ENCODE measurements at regions not wholly inside any gene's neighbourhood (a gene's known extent, or its start where the extent isn't known, plus 50 kb on each side); places are given as distances from the start of the nearest gene placed in this dataset.

DNA sequence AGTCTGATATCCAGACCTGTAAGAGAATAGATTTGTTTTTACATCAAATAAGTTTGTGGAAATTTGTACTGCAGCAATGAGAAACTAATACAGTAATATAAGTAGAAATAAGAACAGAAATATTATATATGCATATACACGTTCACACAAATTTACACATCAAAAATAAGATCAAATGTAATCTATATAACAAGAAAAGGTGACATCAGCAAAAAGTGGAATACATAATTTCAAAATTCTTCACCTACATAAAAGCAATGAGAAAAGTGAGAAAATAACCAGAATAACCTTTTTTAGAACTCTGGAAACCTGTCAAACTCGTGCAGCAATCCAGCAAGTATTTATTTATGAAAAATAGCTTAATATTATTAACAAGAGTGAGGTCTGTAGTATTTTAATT, 1124.6 kb upstream of the ATXN7L3B start:
- Histone ChIP-seq H3K79me2 (ENCODE audit: control insufficient read depth, insufficient read depth, low read length) (no peaks in the 10 kb centered on the region), H3K4me1 (ENCODE audit: control insufficient read depth, extremely low read depth, insufficient read depth, low read length) (no peaks in the 10 kb centered on the region), H3K4me3 (ENCODE audit: control insufficient read depth in 2 of 3, extremely low read depth in 1 of 3, insufficient read depth in 2 of 3, low read depth in 1 of 3, low read length in 3 of 3) (no peak overlapping the region), H4K20me1 (ENCODE audit: control insufficient read depth, extremely low read depth, insufficient read depth, low read length) (no peaks in the 10 kb centered on the region), H2AFZ (ENCODE audit: control insufficient read depth, low read length) (no peak overlapping the region), H3K9ac (ENCODE audit: control insufficient read depth, extremely low read depth, insufficient read depth, low read length) (no peak overlapping the region), H3K9me1 (ENCODE audit: control insufficient read depth, extremely low read depth, insufficient read depth, low read length) (no peaks in the 10 kb centered on the region), H3K9me3 (ENCODE audit: control insufficient read depth, low read depth, low read length) (no peaks in the 10 kb centered on the region), H3K4me2 (ENCODE audit: control insufficient read depth, extremely low read depth, insufficient read depth, low read depth, low read length) (no peak overlapping the region), H3K36me3 (ENCODE audit: control insufficient read depth in 2 of 2, extremely low read depth in 1 of 2, insufficient read depth in 2 of 2, low read length in 2 of 2) (no peaks in the 10 kb centered on the region), H3K27me3 (ENCODE audit: control insufficient read depth, extremely low read depth, insufficient read depth, low read length) (no peaks in the 10 kb centered on the region), H3K27ac (ENCODE audit: control insufficient read depth, insufficient read depth, low read length) (no peak overlapping the region)
- TF ChIP-seq, protein P1, sequence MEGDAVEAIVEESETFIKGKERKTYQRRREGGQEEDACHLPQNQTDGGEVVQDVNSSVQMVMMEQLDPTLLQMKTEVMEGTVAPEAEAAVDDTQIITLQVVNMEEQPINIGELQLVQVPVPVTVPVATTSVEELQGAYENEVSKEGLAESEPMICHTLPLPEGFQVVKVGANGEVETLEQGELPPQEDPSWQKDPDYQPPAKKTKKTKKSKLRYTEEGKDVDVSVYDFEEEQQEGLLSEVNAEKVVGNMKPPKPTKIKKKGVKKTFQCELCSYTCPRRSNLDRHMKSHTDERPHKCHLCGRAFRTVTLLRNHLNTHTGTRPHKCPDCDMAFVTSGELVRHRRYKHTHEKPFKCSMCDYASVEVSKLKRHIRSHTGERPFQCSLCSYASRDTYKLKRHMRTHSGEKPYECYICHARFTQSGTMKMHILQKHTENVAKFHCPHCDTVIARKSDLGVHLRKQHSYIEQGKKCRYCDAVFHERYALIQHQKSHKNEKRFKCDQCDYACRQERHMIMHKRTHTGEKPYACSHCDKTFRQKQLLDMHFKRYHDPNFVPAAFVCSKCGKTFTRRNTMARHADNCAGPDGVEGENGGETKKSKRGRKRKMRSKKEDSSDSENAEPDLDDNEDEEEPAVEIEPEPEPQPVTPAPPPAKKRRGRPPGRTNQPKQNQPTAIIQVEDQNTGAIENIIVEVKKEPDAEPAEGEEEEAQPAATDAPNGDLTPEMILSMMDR (optimal IDR thresholded peaks at IDR 0.05 in 1 of 3, IDR thresholded peaks at IDR 0.05 in 1 of 3, conservative IDR thresholded peaks at IDR 0.05 in 1 of 3; ENCODE audit: extremely low read depth in 1 of 3, insufficient read depth in 2 of 3, low read length in 3 of 3) = no peak
- TF ChIP-seq EZH2 (IDR thresholded peaks at IDR 0.05; ENCODE audit: low read length) = no peak
- DNase-seq (ENCODE audit: low read depth, low spot score) = no peak
- no peak for FAIRE-seq
- dilution Hi-C loops (cut with MboI; ENCODE audit: extremely low pct_ligation_motif_present, low sequenced_read_pairs) = no loop called here

DNA sequence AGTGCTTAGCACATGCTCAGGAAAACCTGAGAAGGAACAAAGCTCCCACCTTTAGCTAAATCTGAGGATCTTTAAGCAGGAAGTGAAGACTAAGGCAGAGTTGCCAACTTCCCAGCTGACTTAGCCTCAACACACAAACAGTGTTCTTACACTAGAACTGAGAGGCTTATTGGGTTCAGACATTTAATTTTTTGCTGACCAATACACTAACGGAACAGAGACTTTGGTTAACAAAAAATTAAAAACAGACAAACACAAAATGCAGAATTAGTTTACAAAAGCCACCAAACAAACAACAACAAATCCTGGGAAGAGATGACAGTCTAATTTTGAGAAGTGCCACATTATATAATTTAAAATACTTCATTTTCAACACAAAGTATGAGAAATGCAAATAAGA, 1123.7 kb upstream of the ATXN7L3B start:
- no peaks in the 10 kb centered on the region for H3K36me3 ChIP-seq (ENCODE audit: control insufficient read depth in 2 of 2, extremely low read depth in 1 of 2, insufficient read depth in 2 of 2, low read length in 2 of 2)
- H3K4me3 ChIP-seq (ENCODE audit: control insufficient read depth in 2 of 3, extremely low read depth in 1 of 3, insufficient read depth in 2 of 3, low read depth in 1 of 3, low read length in 3 of 3) = no peak overlapping the region
- H3K9me3 ChIP-seq (ENCODE audit: control insufficient read depth, low read depth, low read length) = no peaks in the 10 kb centered on the region
- DNase-seq (ENCODE audit: low read depth, low spot score) (no peak), FAIRE-seq (no peak)
- H3K9me1 ChIP-seq (ENCODE audit: control insufficient read depth, extremely low read depth, insufficient read depth, low read length) = no peaks in the 10 kb centered on the region
- no peaks in the 10 kb centered on the region for H3K27me3 ChIP-seq (ENCODE audit: control insufficient read depth, extremely low read depth, insufficient read depth, low read length)
- H2AFZ ChIP-seq (ENCODE audit: control insufficient read depth, low read length) = no peak overlapping the region
- TF ChIP-seq EZH2 (IDR thresholded peaks at IDR 0.05; ENCODE audit: low read length) = no peak
- TF ChIP-seq, protein P1 (optimal IDR thresholded peaks at IDR 0.05 in 1 of 3, IDR thresholded peaks at IDR 0.05 in 1 of 3, conservative IDR thresholded peaks at IDR 0.05 in 1 of 3; ENCODE audit: extremely low read depth in 1 of 3, insufficient read depth in 2 of 3, low read length in 3 of 3) = no peak
- H3K79me2 ChIP-seq (ENCODE audit: control insufficient read depth, insufficient read depth, low read length) = no peaks in the 10 kb centered on the region
- H3K4me2 ChIP-seq (ENCODE audit: control insufficient read depth, extremely low read depth, insufficient read depth, low read depth, low read length) = no peak overlapping the region
- H3K9ac ChIP-seq (ENCODE audit: control insufficient read depth, extremely low read depth, insufficient read depth, low read length) = no peak overlapping the region
- H3K27ac ChIP-seq (ENCODE audit: control insufficient read depth, insufficient read depth, low read length) = no peak overlapping the region
- dilution Hi-C loops (cut with MboI; ENCODE audit: extremely low pct_ligation_motif_present, low sequenced_read_pairs) = no loop called here
- no peaks in the 10 kb centered on the region for H3K4me1 ChIP-seq (ENCODE audit: control insufficient read depth, extremely low read depth, insufficient read depth, low read length)
- no peaks in the 10 kb centered on the region for H4K20me1 ChIP-seq (ENCODE audit: control insufficient read depth, extremely low read depth, insufficient read depth, low read length)

Data from keratinocyte (primary cell).